RWPE2 (cell line): ENCODE measurements at regions not wholly inside any gene's neighbourhood (a gene's known extent, or its start where the extent isn't known, plus 50 kb on each side); places are given as distances from the start of the nearest gene placed in this dataset.

Source experiments
- ATAC-seq: fragments of 200-7000 bp; cut with Tn5 transposase; 3 replicates; pipeline ENCODE4 v1.9.1; 2021; ENCODE audit warnings: low read depth
- DNase-seq: peaks from one replicate; pipeline ENCODE4 v3.0.0-alpha.2; 2020; ENCODE audit warnings: low spot score
- H3K27ac ChIP-seq: fragments of 450-650 bp; 2 replicates; pipeline ENCODE4 v1.5.1; 2017; ENCODE audit warnings: mild to moderate bottlenecking; ENCODE audit not compliant: poor library complexity, severe bottlenecking
- H3K27me3 ChIP-seq: fragments of 250-450 bp; sonication (Bioruptor Pico); 2 replicates; pipeline ENCODE4 v1.5.1; 2021; ENCODE audit warnings: mild to moderate bottlenecking, moderate library complexity; ENCODE audit not compliant: insufficient read depth, poor library complexity, severe bottlenecking
- H3K36me3 ChIP-seq: fragments of 250-450 bp; sonication (Bioruptor Pico); 2 replicates; pipeline ENCODE4 v1.5.1; 2020; ENCODE audit warnings: low read depth, mild to moderate bottlenecking, moderate library complexity
- H3K4me1 ChIP-seq: fragments of 250-450 bp; sonication (Bioruptor Pico); 2 replicates; pipeline ENCODE4 v1.5.1; 2021; ENCODE audit warnings: mild to moderate bottlenecking, moderate library complexity; ENCODE audit not compliant: insufficient read depth, poor library complexity, severe bottlenecking
- H3K4me3 ChIP-seq: fragments of 250-450 bp; sonication (Bioruptor Pico); 2 replicates; pipeline ENCODE4 v1.5.1; 2021; ENCODE audit warnings: mild to moderate bottlenecking, moderate library complexity; ENCODE audit not compliant: severe bottlenecking
- H3K9me3 ChIP-seq: fragments of 250-450 bp; sonication (Bioruptor Pico); 2 replicates; pipeline ENCODE4 v1.5.1; 2021; ENCODE audit warnings: mild to moderate bottlenecking, moderate library complexity; ENCODE audit not compliant: severe bottlenecking
- TF ChIP-seq, protein P1 (sequence below): fragments of 450-650 bp; IDR thresholded peaks from one replicate; pipeline ENCODE4 v1.5.1; 2017; ENCODE audit warnings: mild to moderate bottlenecking, moderate library complexity; ENCODE audit not compliant: poor library complexity, severe bottlenecking

DNA sequence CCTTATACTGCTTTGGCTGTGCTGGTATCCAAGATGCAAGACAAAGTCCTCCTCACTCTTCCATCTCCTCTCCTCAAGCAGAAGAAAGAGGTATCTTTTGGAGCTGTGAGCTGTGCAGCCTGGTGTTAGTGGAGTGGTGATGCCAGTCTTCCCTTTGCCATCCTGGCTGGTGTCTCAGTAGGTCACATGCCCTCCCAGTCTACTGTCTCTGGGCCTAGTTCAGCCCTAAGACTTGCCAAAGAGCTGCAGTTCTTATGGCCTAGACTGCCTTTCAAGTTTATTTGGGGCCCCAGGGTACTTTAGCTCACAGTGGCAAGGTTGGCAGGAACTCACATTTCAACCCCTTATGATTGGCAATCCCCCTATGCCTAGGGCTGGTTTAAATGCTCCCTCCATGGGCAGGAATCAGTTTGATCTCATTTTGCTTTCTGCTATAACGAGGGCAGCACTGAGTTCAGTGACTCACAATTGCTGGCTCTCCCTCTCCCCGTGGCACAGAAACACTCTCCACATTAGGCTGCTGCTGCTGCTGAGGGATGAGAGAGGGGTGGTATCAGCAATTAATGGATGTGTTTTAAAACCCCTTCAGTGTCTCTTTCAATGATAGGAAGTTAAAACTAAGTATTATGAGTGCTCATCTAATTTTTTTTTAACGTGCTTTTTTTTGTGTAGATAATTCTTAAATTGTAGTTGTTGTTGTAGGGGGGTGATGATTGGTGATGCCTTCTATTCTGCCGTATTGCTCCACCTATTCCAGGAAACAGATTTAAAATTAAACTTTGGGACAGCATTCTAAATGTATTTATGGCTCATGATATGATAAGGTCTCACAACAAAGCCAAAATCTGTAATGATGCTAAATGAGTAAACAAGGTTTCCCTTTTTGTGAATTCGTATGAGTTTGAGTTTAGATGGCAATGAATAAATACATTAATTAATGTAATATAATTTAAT is 1295.0 kb downstream of the JRKL start:
- Histone ChIP-seq H3K4me1 (no peaks in the 10 kb centered on the region), H3K9me3 (peaks cover 2% of the 10 kb centered on the region), H3K4me3 (no peak overlapping the region), H3K36me3 (no peaks in the 10 kb centered on the region), H3K27me3 (peaks cover 4% of the 10 kb centered on the region), H3K27ac (no peak overlapping the region)
- DNase-seq (no peak), ATAC-seq (no peak)
- TF ChIP-seq, protein P1, sequence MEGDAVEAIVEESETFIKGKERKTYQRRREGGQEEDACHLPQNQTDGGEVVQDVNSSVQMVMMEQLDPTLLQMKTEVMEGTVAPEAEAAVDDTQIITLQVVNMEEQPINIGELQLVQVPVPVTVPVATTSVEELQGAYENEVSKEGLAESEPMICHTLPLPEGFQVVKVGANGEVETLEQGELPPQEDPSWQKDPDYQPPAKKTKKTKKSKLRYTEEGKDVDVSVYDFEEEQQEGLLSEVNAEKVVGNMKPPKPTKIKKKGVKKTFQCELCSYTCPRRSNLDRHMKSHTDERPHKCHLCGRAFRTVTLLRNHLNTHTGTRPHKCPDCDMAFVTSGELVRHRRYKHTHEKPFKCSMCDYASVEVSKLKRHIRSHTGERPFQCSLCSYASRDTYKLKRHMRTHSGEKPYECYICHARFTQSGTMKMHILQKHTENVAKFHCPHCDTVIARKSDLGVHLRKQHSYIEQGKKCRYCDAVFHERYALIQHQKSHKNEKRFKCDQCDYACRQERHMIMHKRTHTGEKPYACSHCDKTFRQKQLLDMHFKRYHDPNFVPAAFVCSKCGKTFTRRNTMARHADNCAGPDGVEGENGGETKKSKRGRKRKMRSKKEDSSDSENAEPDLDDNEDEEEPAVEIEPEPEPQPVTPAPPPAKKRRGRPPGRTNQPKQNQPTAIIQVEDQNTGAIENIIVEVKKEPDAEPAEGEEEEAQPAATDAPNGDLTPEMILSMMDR = no peak

DNA sequence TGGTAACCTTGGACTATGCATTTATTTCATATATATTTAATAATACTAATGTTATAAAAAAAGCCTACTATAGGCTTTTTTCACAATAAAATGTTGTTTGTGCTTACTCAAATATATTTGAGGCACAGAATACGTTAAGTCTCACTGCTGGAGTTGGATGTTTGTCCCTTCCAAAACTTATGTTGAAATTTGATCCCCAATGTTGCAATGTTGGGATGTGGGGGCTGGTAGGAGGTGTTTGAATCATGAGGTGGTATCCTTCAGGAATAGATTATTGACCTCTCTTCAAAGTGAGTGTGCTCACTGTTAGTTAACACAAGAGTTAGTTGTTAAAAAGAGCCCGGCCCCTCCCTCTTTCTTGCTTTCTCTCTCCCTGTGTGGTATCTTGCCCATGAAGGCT is 1295.9 kb downstream of the JRKL start:
- Histone ChIP-seq H3K27me3 (peaks cover 1% of the 10 kb centered on the region), H3K4me3 (no peak overlapping the region), H3K27ac (no peak overlapping the region), H3K9me3 (peaks cover 2% of the 10 kb centered on the region), H3K36me3 (no peaks in the 10 kb centered on the region), H3K4me1 (no peaks in the 10 kb centered on the region)
- TF ChIP-seq, protein P1 = no peak
- ATAC-seq (no peak), DNase-seq (no peak)

DNA sequence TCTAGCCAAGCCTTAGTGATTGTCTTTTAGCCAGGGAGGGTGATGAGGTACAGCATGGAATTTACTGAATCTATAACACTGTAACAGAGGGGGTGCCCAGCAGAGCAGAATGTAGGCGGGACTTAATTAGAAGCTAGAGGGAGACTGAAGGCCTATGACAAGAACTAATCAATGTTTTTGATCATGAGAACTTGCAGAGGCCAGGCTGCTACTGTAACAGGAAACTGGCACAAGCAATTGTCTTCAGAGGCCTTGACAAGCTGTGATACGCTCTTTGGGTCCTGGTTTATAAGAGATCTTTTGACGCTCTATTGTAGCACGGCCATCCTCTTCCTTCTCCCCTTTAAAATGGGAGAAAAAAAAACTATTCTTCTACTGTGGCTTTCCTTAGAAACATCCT is 1297.3 kb downstream of the JRKL start:
- TF ChIP-seq, protein P1 = no peak
- H3K4me3 ChIP-seq = no peak overlapping the region
- no peak overlapping the region for H3K27ac ChIP-seq
- no peak for DNase-seq
- H3K9me3 ChIP-seq = no peaks in the 10 kb centered on the region
- peaks cover 3% of the 10 kb centered on the region for H3K27me3 ChIP-seq
- no peaks in the 10 kb centered on the region for H3K36me3 ChIP-seq
- no peak for ATAC-seq
- H3K4me1 ChIP-seq = no peaks in the 10 kb centered on the region

DNA sequence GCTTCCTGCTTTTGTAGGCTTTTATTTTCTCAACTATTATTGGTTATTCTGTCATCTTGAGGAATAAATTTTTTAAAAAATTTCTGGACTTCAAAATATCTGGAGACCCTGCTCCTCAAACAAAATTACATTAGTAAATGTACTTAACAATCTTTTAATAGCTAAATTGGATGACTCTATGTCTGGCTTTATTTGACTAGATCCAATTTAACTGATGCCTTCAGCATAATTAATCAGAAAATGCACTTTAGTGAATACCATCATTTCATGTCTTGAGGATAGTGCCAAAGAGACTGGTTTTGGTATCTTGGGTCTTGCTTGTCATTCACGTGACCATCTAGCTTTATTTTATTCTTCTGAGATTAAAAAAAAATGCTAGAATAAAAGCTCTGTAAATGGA is 1301.2 kb downstream of the JRKL start:
- TF ChIP-seq, protein P1 = no peak
- no peak for ATAC-seq
- Histone ChIP-seq H3K27me3 (peaks cover 3% of the 10 kb centered on the region), H3K27ac (no peak overlapping the region), H3K4me3 (no peak overlapping the region), H3K36me3 (no peaks in the 10 kb centered on the region), H3K4me1 (no peaks in the 10 kb centered on the region), H3K9me3 (no peaks in the 10 kb centered on the region)
- DNase-seq = no peak

DNA sequence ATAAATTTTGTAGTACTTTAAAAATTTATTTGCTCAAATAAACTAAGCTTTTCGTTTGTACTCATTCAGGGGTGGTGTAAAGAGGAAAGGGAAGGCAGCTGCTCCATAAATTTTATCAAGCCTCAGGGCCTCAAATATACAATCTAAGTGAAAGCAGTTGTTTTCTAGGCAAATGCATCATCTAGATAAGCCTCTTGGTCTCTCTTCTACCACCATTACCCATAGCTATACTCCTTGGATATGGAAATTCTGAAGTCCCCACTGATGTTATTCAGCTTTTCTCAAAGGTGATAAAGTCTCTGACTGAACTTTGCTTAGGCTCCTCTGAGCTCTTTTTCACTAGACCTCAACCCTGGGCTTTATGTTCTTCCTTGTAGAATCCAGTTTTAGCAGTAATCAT is 1313.1 kb downstream of the JRKL start:
- no peak for ATAC-seq

More for the DNA sequence above, 1313.1 kb downstream of the JRKL start:
- Histone ChIP-seq H3K27me3 (peaks cover 7% of the 10 kb centered on the region), H3K9me3 (no peaks in the 10 kb centered on the region), H3K4me3 (no peak overlapping the region), H3K36me3 (no peaks in the 10 kb centered on the region), H3K4me1 (no peaks in the 10 kb centered on the region), H3K27ac (no peak overlapping the region)
- TF ChIP-seq, protein P1 = no peak
- DNase-seq = no peak
